Stimulated activated effector memory CD8-positive, alpha-beta T cell treated with anti-CD3 and anti-CD28 coated beads, Interleukin-12 subunit alpha, Interleukin-12 subunit beta, amount 100 ng/mL, for 72 hours (primary cell): ENCODE measurements at regions not wholly inside any gene's neighbourhood (a gene's known extent, or its start where the extent isn't known, plus 50 kb on each side); places are given as distances from the start of the nearest gene placed in this dataset.

Experiments used
- ATAC-seq: fragments of 150-1000 bp; cut with Tn5 transposase; 2 replicates; pipeline ENCODE4 v1.10.0; 2021
- DNase-seq, 2 donors: peaks; one replicate each; pipeline ENCODE4 v3.0.0; 2021 to 2022; ENCODE audit warnings: low spot score in 2 of 2
- H3K27ac Mint-ChIP-seq: one replicate; pipeline ENCODE4 v1.8.0; 2022; ENCODE audit warnings: mild to moderate bottlenecking, mixed read lengths
- H3K36me3 Mint-ChIP-seq: one replicate; pipeline ENCODE4 v1.8.0; 2022; ENCODE audit warnings: mild to moderate bottlenecking, mixed read lengths
- H3K4me1 Mint-ChIP-seq: one replicate; pipeline ENCODE4 v1.8.0; 2022; ENCODE audit warnings: mixed read lengths
- H3K4me3 Mint-ChIP-seq: one replicate; pipeline ENCODE4 v1.8.0; 2022; ENCODE audit warnings: mild to moderate bottlenecking, mixed read lengths
- H3K9me3 Mint-ChIP-seq: one replicate; pipeline ENCODE4 v1.8.0; 2022; ENCODE audit warnings: mixed read lengths

GRCh38 chr2:147577323-147577997, 267.4 kb upstream of the ACVR2A start:
- H3K27ac Mint-ChIP-seq = no peak overlapping the region
- no peak for DNase-seq
- no peak overlapping the region for H3K4me3 Mint-ChIP-seq
- no peaks in the 10 kb centered on the region for H3K36me3 Mint-ChIP-seq
- H3K9me3 Mint-ChIP-seq = no peaks in the 10 kb centered on the region
- no peaks in the 10 kb centered on the region for H3K4me1 Mint-ChIP-seq
- ATAC-seq = no peak

GRCh38 chr2:147575106-147575505, 269.7 kb upstream of the ACVR2A start:
- DNase-seq = no peak
- Mint-ChIP-seq H3K36me3 (no peaks in the 10 kb centered on the region), H3K27ac (no peak overlapping the region), H3K9me3 (no peaks in the 10 kb centered on the region), H3K4me1 (no peaks in the 10 kb centered on the region), H3K4me3 (no peak overlapping the region)
- no peak for ATAC-seq

GRCh38 chr2:147572622-147573021, 272.2 kb upstream of the ACVR2A start:
- H3K4me1 Mint-ChIP-seq = no peaks in the 10 kb centered on the region
- ATAC-seq (no peak), DNase-seq (no peak)

GRCh38 chr2:147569426-147569825, 275.4 kb upstream of the ACVR2A start:
- Mint-ChIP-seq H3K36me3 (no peaks in the 10 kb centered on the region), H3K4me3 (no peak overlapping the region), H3K4me1 (no peaks in the 10 kb centered on the region)

More at GRCh38 chr2:147572622-147573021, 272.2 kb upstream of the ACVR2A start:
- Mint-ChIP-seq H3K36me3 (no peaks in the 10 kb centered on the region), H3K4me3 (no peak overlapping the region), H3K27ac (no peak overlapping the region), H3K9me3 (no peaks in the 10 kb centered on the region)

GRCh38 chr2:147568109-147568508, 276.7 kb upstream of the ACVR2A start:
- ATAC-seq (no peak), DNase-seq (no peak)
- Mint-ChIP-seq H3K4me1 (no peaks in the 10 kb centered on the region), H3K36me3 (no peaks in the 10 kb centered on the region), H3K9me3 (no peaks in the 10 kb centered on the region), H3K4me3 (no peak overlapping the region), H3K27ac (no peak overlapping the region)

More at GRCh38 chr2:147569426-147569825, 275.4 kb upstream of the ACVR2A start:
- no peak for DNase-seq
- Mint-ChIP-seq H3K9me3 (no peaks in the 10 kb centered on the region), H3K27ac (no peak overlapping the region)
- no peak for ATAC-seq

GRCh38 chr2:147567136-147567535, 277.7 kb upstream of the ACVR2A start:
- DNase-seq = no peak
- H3K27ac Mint-ChIP-seq = no peak overlapping the region
- no peak overlapping the region for H3K4me3 Mint-ChIP-seq
- no peaks in the 10 kb centered on the region for H3K4me1 Mint-ChIP-seq
- no peak for ATAC-seq
- H3K9me3 Mint-ChIP-seq = no peaks in the 10 kb centered on the region
- no peaks in the 10 kb centered on the region for H3K36me3 Mint-ChIP-seq

GRCh38 chr2:147560810-147561535, 283.9 kb upstream of the ACVR2A start:
- H3K4me3 Mint-ChIP-seq = no peak overlapping the region
- no peaks in the 10 kb centered on the region for H3K9me3 Mint-ChIP-seq
- H3K4me1 Mint-ChIP-seq = no peaks in the 10 kb centered on the region
- no peak for ATAC-seq
- no peak overlapping the region for H3K27ac Mint-ChIP-seq
- no peak for DNase-seq
- no peaks in the 10 kb centered on the region for H3K36me3 Mint-ChIP-seq

GRCh38 chr2:147559070-147559725, 285.6 kb upstream of the ACVR2A start:
- no peaks in the 10 kb centered on the region for H3K4me1 Mint-ChIP-seq
- ATAC-seq (no peak), DNase-seq (no peak)
- H3K27ac Mint-ChIP-seq = no peak overlapping the region
- no peak overlapping the region for H3K4me3 Mint-ChIP-seq
- no peaks in the 10 kb centered on the region for H3K9me3 Mint-ChIP-seq
- no peaks in the 10 kb centered on the region for H3K36me3 Mint-ChIP-seq

- H3K27ac Mint-ChIP-seq = no peak overlapping the region
- H3K36me3 Mint-ChIP-seq = no peaks in the 10 kb centered on the region
- H3K4me3 Mint-ChIP-seq = no peak overlapping the region
- H3K9me3 Mint-ChIP-seq = no peaks in the 10 kb centered on the region
- H3K4me1 Mint-ChIP-seq = no peaks in the 10 kb centered on the region
- ATAC-seq (no peak), DNase-seq (no peak)
Measured at GRCh38 chr2:147558620-147559019, 286.2 kb upstream of the ACVR2A start.

- Mint-ChIP-seq H3K27ac (no peak overlapping the region), H3K4me3 (no peak overlapping the region), H3K36me3 (no peaks in the 10 kb centered on the region), H3K9me3 (no peaks in the 10 kb centered on the region), H3K4me1 (no peaks in the 10 kb centered on the region)
- DNase-seq (no peak), ATAC-seq (no peak)
Measured at GRCh38 chr2:147554521-147555107, 290.2 kb upstream of the ACVR2A start.

- no peaks in the 10 kb centered on the region for H3K4me1 Mint-ChIP-seq
- no peak overlapping the region for H3K27ac Mint-ChIP-seq
- DNase-seq (no peak), ATAC-seq (no peak)
- H3K36me3 Mint-ChIP-seq = no peaks in the 10 kb centered on the region
- no peaks in the 10 kb centered on the region for H3K9me3 Mint-ChIP-seq
- no peak overlapping the region for H3K4me3 Mint-ChIP-seq
Measured at GRCh38 chr2:147553775-147554271, 291.0 kb upstream of the ACVR2A start.

- Mint-ChIP-seq H3K27ac (no peak overlapping the region), H3K9me3 (no peaks in the 10 kb centered on the region), H3K4me1 (no peaks in the 10 kb centered on the region), H3K4me3 (no peak overlapping the region), H3K36me3 (no peaks in the 10 kb centered on the region)
- no peak for DNase-seq
- no peak for ATAC-seq
Measured at GRCh38 chr2:147550995-147551731, 293.7 kb upstream of the ACVR2A start.

- H3K36me3 Mint-ChIP-seq = no peaks in the 10 kb centered on the region
- no peak overlapping the region for H3K27ac Mint-ChIP-seq
- DNase-seq (no peak), ATAC-seq (no peak)
- H3K9me3 Mint-ChIP-seq = no peaks in the 10 kb centered on the region
- no peak overlapping the region for H3K4me3 Mint-ChIP-seq
- H3K4me1 Mint-ChIP-seq = no peaks in the 10 kb centered on the region
Measured at GRCh38 chr2:147549054-147549453, 295.8 kb upstream of the ACVR2A start.

- H3K36me3 Mint-ChIP-seq = no peaks in the 10 kb centered on the region
- no peaks in the 10 kb centered on the region for H3K4me1 Mint-ChIP-seq
- no peaks in the 10 kb centered on the region for H3K9me3 Mint-ChIP-seq
- H3K4me3 Mint-ChIP-seq = no peak overlapping the region
- H3K27ac Mint-ChIP-seq = no peak overlapping the region
- DNase-seq (no peak), ATAC-seq (no peak)
Measured at GRCh38 chr2:147548451-147548850, 296.4 kb upstream of the ACVR2A start.

GRCh38 chr2:147547440-147547839, 297.4 kb upstream of the ACVR2A start:
- ATAC-seq (no peak), DNase-seq (no peak)
- H3K36me3 Mint-ChIP-seq = no peaks in the 10 kb centered on the region
- H3K4me3 Mint-ChIP-seq = no peak overlapping the region
- no peaks in the 10 kb centered on the region for H3K9me3 Mint-ChIP-seq
- no peaks in the 10 kb centered on the region for H3K4me1 Mint-ChIP-seq
- H3K27ac Mint-ChIP-seq = no peak overlapping the region
